ENCODE measurements at regions not wholly inside any gene's neighbourhood (a gene's known extent, or its start where the extent isn't known, plus 50 kb on each side); places are given as distances from the start of the nearest gene placed in this dataset.

GRCh38 chr2:56960581-56960980 is 776.8 kb downstream of the CCDC85A start:
- no peak for ATAC-seq
- Histone ChIP-seq H3K9me2 (replicated peaks; ENCODE audit: low read length) (no peaks in the 10 kb centered on the region), H3K4me3 (ENCODE audit: low read length) (no peak overlapping the region), H3K79me2 (ENCODE audit: low read length) (no peaks in the 10 kb centered on the region), H4K20me1 (ENCODE audit: low read length) (no peaks in the 10 kb centered on the region), H3K4me1 (ENCODE audit: insufficient read depth, low read length) (no peaks in the 10 kb centered on the region), H3K27me3 (ENCODE audit: low read length) (no peaks in the 10 kb centered on the region), H2AFZ (ENCODE audit: low read length) (no peak overlapping the region), H3K9me3 (ENCODE audit: low read length) (no peaks in the 10 kb centered on the region), H3K27ac (ENCODE audit: low read length) (no peak overlapping the region), H3K4me2 (ENCODE audit: low read length) (no peak overlapping the region), H3K36me3 (ENCODE audit: low read depth, low read length) (no peaks in the 10 kb centered on the region), H3F3A (ENCODE audit: low read length, unreplicated experiment) (no peaks in the 10 kb centered on the region), H3K9ac (ENCODE audit: low read length) (no peak overlapping the region)
- BruUV-seq (replicated peaks): no TSS peak
- DNase-seq: peak; percentile 48
- intact Hi-C loops (cut with micrococcal nuclease): no loop called here
- POLR2A ChIA-PET (ENCODE audit: unreplicated experiment): interaction anchor here (0.7 kb wide), 1 partner anchor 1603 kb away, joined by 3 read pairs; no protein-coding TSS in a partner anchor
- no peak for TF ChIP-seq EZH2phosphoT487 (IDR thresholded peaks at IDR 0.05; ENCODE audit: borderline replicate concordance, low read length)
- CTCF ChIA-PET: no interaction called here

GRCh38 chr2:56962673-56963072 is 778.9 kb downstream of the CCDC85A start:
- Histone ChIP-seq H4K20me1 (ENCODE audit: low read length) (no peaks in the 10 kb centered on the region), H3K4me2 (ENCODE audit: low read length) (no peak overlapping the region), H2AFZ (ENCODE audit: low read length) (no peak overlapping the region), H3K27ac (ENCODE audit: low read length) (no peak overlapping the region), H3K9me3 (ENCODE audit: low read length) (no peaks in the 10 kb centered on the region), H3K4me1 (ENCODE audit: insufficient read depth, low read length) (no peaks in the 10 kb centered on the region), H3K27me3 (ENCODE audit: low read length) (peaks cover 2% of the 10 kb centered on the region; the same call in 1 of the 2 replicates), H3K9me2 (replicated peaks; ENCODE audit: low read length) (no peaks in the 10 kb centered on the region), H3K9ac (ENCODE audit: low read length) (no peak overlapping the region), H3K4me3 (ENCODE audit: low read length) (no peak overlapping the region), H3K36me3 (ENCODE audit: low read depth, low read length) (no peaks in the 10 kb centered on the region), H3K79me2 (ENCODE audit: low read length) (no peaks in the 10 kb centered on the region), H3F3A (ENCODE audit: low read length, unreplicated experiment) (no peaks in the 10 kb centered on the region)
- BruUV-seq (replicated peaks): no TSS peak
- TF ChIP-seq EZH2phosphoT487 (IDR thresholded peaks at IDR 0.05; ENCODE audit: borderline replicate concordance, low read length) (no peak), CTCF (conservative IDR thresholded peaks at IDR 0.05; ENCODE audit: low read depth, low read length) (no peak), EZH2 (IDR thresholded peaks at IDR 0.05; ENCODE audit: low read length, unreplicated experiment) (no peak)
- DNase-seq (no peak), ATAC-seq (no peak)
- CTCF ChIA-PET: no interaction called here
- intact Hi-C loops (cut with micrococcal nuclease): no loop called here
- POLR2A ChIA-PET (ENCODE audit: unreplicated experiment): no interaction called here

- no peak for DNase-seq
- no peaks in the 10 kb centered on the region for H3K4me1 ChIP-seq (ENCODE audit: insufficient read depth, low read length)
- no peak overlapping the region for H3K4me2 ChIP-seq (ENCODE audit: low read length)
- H2AFZ ChIP-seq (ENCODE audit: low read length): no peak overlapping the region
- BruUV-seq (replicated peaks): no TSS peak
- H3F3A ChIP-seq (ENCODE audit: low read length, unreplicated experiment): no peaks in the 10 kb centered on the region
- no peaks in the 10 kb centered on the region for H3K9me3 ChIP-seq (ENCODE audit: low read length)
- no peaks in the 10 kb centered on the region for H3K79me2 ChIP-seq (ENCODE audit: low read length)
- intact Hi-C loops (cut with micrococcal nuclease): no loop called here
- H3K27ac ChIP-seq (ENCODE audit: low read length): no peak overlapping the region
- no peak for ATAC-seq
- no peak overlapping the region for H3K9ac ChIP-seq (ENCODE audit: low read length)
- H3K36me3 ChIP-seq (ENCODE audit: low read depth, low read length): no peaks in the 10 kb centered on the region
- H3K9me2 ChIP-seq (replicated peaks; ENCODE audit: low read length): no peaks in the 10 kb centered on the region
- peaks cover 6% of the 10 kb centered on the region; the same call in 1 of the 2 replicates for H3K27me3 ChIP-seq (ENCODE audit: low read length)
- no peaks in the 10 kb centered on the region for H4K20me1 ChIP-seq (ENCODE audit: low read length)
- no peak overlapping the region for H3K4me3 ChIP-seq (ENCODE audit: low read length)
- TF ChIP-seq EZH2 (IDR thresholded peaks at IDR 0.05; ENCODE audit: low read length, unreplicated experiment) (no peak), EZH2phosphoT487 (IDR thresholded peaks at IDR 0.05; ENCODE audit: borderline replicate concordance, low read length) (no peak), CTCF (conservative IDR thresholded peaks at IDR 0.05; ENCODE audit: low read depth, low read length) (no peak)
- POLR2A ChIA-PET (ENCODE audit: unreplicated experiment): no interaction called here
- CTCF ChIA-PET: no interaction called here
Measured at GRCh38 chr2:56969513-56969912, 785.7 kb downstream of the CCDC85A start.
